ENCODE measurements at regions not wholly inside any gene's neighbourhood (a gene's known extent, or its start where the extent isn't known, plus 50 kb on each side); places are given as distances from the start of the nearest gene placed in this dataset.

GRCh38 chr5:130529111-130529510 lies 624.8 kb downstream of the CHSY3 start:
- no peak for TF ChIP-seq EP300 (IDR thresholded peaks at IDR 0.05; ENCODE audit: low read depth)
- TF ChIP-seq CTCF (IDR thresholded peaks at IDR 0.05), result no peak

Data from transverse colon (tissue), 3 donors.